Astrocyte (in vitro differentiated cells and primary cell): ENCODE measurements at regions not wholly inside any gene's neighbourhood (a gene's known extent, or its start where the extent isn't known, plus 50 kb on each side); places are given as distances from the start of the nearest gene placed in this dataset.
A peak's percentile ranks its signal among the peaks of the same experiment; 100 is the strongest.

Source experiments
- DNase-seq: peaks from one replicate; pipeline ENCODE4 v3.0.0-alpha.2; 2010; ENCODE audit warnings: low read depth
- FAIRE-seq: peaks from 2 replicates; lab custom pipeline; 2011; peaks lifted over from hg19 to GRCh38; lab: Jason Lieb, UNC
- H2AFZ ChIP-seq: 2 replicates; pipeline ENCODE4 v1.6.0; 2012; ENCODE audit warnings: low read depth, low read length, inconsistent platforms
- H3K27ac ChIP-seq: 2 replicates; pipeline ENCODE4 v1.5.1; 2011; ENCODE audit warnings: low read depth, low read length, inconsistent platforms
- H3K27me3 ChIP-seq: 2 replicates; pipeline ENCODE4 v1.6.0; 2011; ENCODE audit warnings: low read length, inconsistent platforms; ENCODE audit not compliant: insufficient read depth
- H3K36me3 ChIP-seq: 2 replicates; pipeline ENCODE4 v1.5.1; 2011; ENCODE audit warnings: low read length, inconsistent platforms; ENCODE audit not compliant: insufficient read depth
- H3K4me1 ChIP-seq: 2 replicates; pipeline ENCODE4 v1.5.1; 2011; ENCODE audit warnings: low read length, inconsistent platforms; ENCODE audit not compliant: insufficient read depth
- H3K4me2 ChIP-seq: 2 replicates; pipeline ENCODE4 v1.6.0; 2012; ENCODE audit warnings: low read length, inconsistent platforms
- H3K4me3 ChIP-seq: 2 replicates; pipeline ENCODE4 v1.5.1; 2011; ENCODE audit warnings: low read depth, mild to moderate bottlenecking, low read length, inconsistent platforms; ENCODE audit not compliant: insufficient read depth
- H3K79me2 ChIP-seq: 2 replicates; pipeline ENCODE4 v1.6.0; 2012; ENCODE audit warnings: mild to moderate bottlenecking, low read length, inconsistent platforms; ENCODE audit not compliant: insufficient read depth
- H3K9ac ChIP-seq: 2 replicates; pipeline ENCODE4 v1.6.0; 2012; ENCODE audit warnings: mild to moderate bottlenecking, low read length, inconsistent platforms
- H3K9me3 ChIP-seq: 2 replicates; pipeline ENCODE4 v1.5.1; 2012; ENCODE audit warnings: low read depth, mild to moderate bottlenecking, low read length, inconsistent platforms; ENCODE audit not compliant: insufficient read depth
- H4K20me1 ChIP-seq: 2 replicates; pipeline ENCODE4 v1.6.0; 2012; ENCODE audit warnings: low read length, inconsistent platforms; ENCODE audit not compliant: insufficient read depth
- H3K27ac Mint-ChIP-seq: one replicate; pipeline ENCODE4 v1.8.0; 2021; ENCODE audit warnings: mild to moderate bottlenecking, mixed read lengths; ENCODE audit not compliant: unreplicated experiment
- H3K27me3 Mint-ChIP-seq: one replicate; pipeline ENCODE4 v1.8.0; 2021; ENCODE audit warnings: low read depth, mixed read lengths; ENCODE audit not compliant: unreplicated experiment
- H3K36me3 Mint-ChIP-seq: one replicate; pipeline ENCODE4 v1.8.0; 2021; ENCODE audit warnings: low read depth, mixed read lengths; ENCODE audit not compliant: unreplicated experiment
- H3K4me1 Mint-ChIP-seq: one replicate; pipeline ENCODE4 v1.8.0; 2021; ENCODE audit warnings: low read depth, mixed read lengths; ENCODE audit not compliant: unreplicated experiment
- H3K4me3 Mint-ChIP-seq: one replicate; pipeline ENCODE4 v1.8.0; 2021; ENCODE audit warnings: mild to moderate bottlenecking, moderate library complexity, mixed read lengths; ENCODE audit not compliant: unreplicated experiment
- H3K9me3 Mint-ChIP-seq: one replicate; pipeline ENCODE4 v1.8.0; 2021; ENCODE audit warnings: mild to moderate bottlenecking, mixed read lengths; ENCODE audit not compliant: unreplicated experiment
- EZH2 ChIP-seq: IDR thresholded peaks from 2 replicates; pipeline ENCODE4 v1.6.1; 2012; ENCODE audit warnings: mild to moderate bottlenecking, low read length, inconsistent platforms; ENCODE audit not compliant: insufficient read depth
- TF ChIP-seq, protein P1 (sequence below): IDR thresholded peaks from 2 replicates; pipeline ENCODE4 v1.5.1; 2011; ENCODE audit warnings: low read depth, mild to moderate bottlenecking, inconsistent platforms, low read length, moderate library complexity; ENCODE audit not compliant: insufficient read depth

DNA sequence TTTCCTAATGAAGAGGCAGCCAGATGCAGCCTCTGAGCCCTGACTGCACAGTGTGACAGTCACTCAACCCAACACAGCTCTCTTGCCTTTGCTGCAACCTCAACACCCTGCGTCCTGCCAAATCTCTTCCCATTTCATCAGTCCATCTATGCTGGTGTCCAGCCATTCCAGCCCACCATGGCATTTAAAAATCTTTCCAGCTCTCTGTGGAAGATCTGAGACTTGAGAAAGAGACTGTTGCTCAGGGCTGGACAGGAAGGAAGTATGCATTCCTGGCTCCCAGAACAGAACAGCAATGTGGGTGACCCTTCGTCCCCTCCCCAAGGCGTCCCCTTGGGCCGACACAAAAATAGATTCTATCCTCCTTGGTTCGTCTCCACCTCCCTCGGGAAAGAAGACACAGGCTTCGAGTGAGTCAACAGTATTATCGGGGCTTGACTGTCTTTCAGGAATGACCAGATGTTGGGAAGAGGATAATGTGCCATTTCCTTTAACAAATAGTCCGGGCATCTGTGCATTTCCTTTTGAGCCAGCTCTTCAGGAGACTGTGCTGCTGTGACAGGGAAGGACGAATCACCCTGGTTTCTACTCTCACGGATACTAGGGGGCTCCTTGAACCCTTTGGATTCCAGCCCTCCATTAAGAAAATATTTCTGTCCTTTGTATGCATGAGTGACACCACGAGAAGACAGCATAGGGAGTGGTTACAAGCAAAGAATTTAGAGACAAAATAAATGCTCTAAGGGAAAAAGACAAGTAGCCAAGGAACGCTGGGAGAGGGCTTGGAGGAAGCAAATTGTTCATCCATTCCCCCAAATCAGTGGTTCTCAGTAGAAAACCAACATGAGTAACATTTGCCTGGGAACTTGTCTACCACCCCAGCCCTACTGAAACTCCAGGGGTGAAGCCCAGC is 111.4 kb upstream of the CDC42BPA start:
- H3K9me3 Mint-ChIP-seq: peaks cover 3% of the 10 kb centered on the region
- DNase-seq (peak; percentile 42), FAIRE-seq (no peak)
- Histone ChIP-seq H3K4me2 (peak overlapping the region; percentile 61), H4K20me1 (no peaks in the 10 kb centered on the region), H3K79me2 (no peaks in the 10 kb centered on the region), H3K9me3 (no peaks in the 10 kb centered on the region), H3K36me3 (no peaks in the 10 kb centered on the region), H3K27me3 (no peaks in the 10 kb centered on the region), H2AFZ (peak overlapping the region; percentile 20), H3K4me1 (peaks cover 29% of the 10 kb centered on the region), H3K4me3 (no peak overlapping the region), H3K9ac (no peak overlapping the region), H3K27ac (no peak overlapping the region)
- no peaks in the 10 kb centered on the region for H3K36me3 Mint-ChIP-seq
- H3K4me1 Mint-ChIP-seq: peaks cover 17% of the 10 kb centered on the region
- H3K4me3 Mint-ChIP-seq: no peak overlapping the region
- no peaks in the 10 kb centered on the region for H3K27me3 Mint-ChIP-seq
- TF ChIP-seq, protein P1, sequence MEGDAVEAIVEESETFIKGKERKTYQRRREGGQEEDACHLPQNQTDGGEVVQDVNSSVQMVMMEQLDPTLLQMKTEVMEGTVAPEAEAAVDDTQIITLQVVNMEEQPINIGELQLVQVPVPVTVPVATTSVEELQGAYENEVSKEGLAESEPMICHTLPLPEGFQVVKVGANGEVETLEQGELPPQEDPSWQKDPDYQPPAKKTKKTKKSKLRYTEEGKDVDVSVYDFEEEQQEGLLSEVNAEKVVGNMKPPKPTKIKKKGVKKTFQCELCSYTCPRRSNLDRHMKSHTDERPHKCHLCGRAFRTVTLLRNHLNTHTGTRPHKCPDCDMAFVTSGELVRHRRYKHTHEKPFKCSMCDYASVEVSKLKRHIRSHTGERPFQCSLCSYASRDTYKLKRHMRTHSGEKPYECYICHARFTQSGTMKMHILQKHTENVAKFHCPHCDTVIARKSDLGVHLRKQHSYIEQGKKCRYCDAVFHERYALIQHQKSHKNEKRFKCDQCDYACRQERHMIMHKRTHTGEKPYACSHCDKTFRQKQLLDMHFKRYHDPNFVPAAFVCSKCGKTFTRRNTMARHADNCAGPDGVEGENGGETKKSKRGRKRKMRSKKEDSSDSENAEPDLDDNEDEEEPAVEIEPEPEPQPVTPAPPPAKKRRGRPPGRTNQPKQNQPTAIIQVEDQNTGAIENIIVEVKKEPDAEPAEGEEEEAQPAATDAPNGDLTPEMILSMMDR: no peak
- no peak for TF ChIP-seq EZH2
- H3K27ac Mint-ChIP-seq: peak overlapping the region; percentile 75

- peaks cover 17% of the 10 kb centered on the region for H3K4me1 Mint-ChIP-seq
- Histone ChIP-seq H3K9me3 (no peaks in the 10 kb centered on the region), H3K79me2 (no peaks in the 10 kb centered on the region), H3K4me1 (peaks cover 29% of the 10 kb centered on the region), H3K36me3 (no peaks in the 10 kb centered on the region), H3K4me2 (peak overlapping the region; percentile 61), H3K4me3 (no peak overlapping the region), H4K20me1 (no peaks in the 10 kb centered on the region), H3K27ac (no peak overlapping the region), H3K27me3 (no peaks in the 10 kb centered on the region), H3K9ac (no peak overlapping the region), H2AFZ (peak overlapping the region; percentile 46)
- H3K9me3 Mint-ChIP-seq: peaks cover 3% of the 10 kb centered on the region
- DNase-seq (peak; percentile 50), FAIRE-seq (no peak)
- no peak for TF ChIP-seq EZH2
- TF ChIP-seq, protein P1: no peak
- peaks cover 3% of the 10 kb centered on the region for H3K27me3 Mint-ChIP-seq
- H3K36me3 Mint-ChIP-seq: no peaks in the 10 kb centered on the region
- H3K27ac Mint-ChIP-seq: no peak overlapping the region
- no peak overlapping the region for H3K4me3 Mint-ChIP-seq
Observed at GRCh38 chr1:227428803-227429202, 110.5 kb upstream of the CDC42BPA start.

GRCh38 chr1:227427411-227427810 is 109.1 kb upstream of the CDC42BPA start:
- no peak for FAIRE-seq
- Histone ChIP-seq H2AFZ (no peak overlapping the region), H3K79me2 (no peaks in the 10 kb centered on the region), H3K27ac (no peak overlapping the region), H3K27me3 (no peaks in the 10 kb centered on the region), H3K9me3 (no peaks in the 10 kb centered on the region), H3K9ac (no peak overlapping the region), H3K4me3 (no peak overlapping the region), H3K4me2 (no peak overlapping the region), H4K20me1 (no peaks in the 10 kb centered on the region), H3K36me3 (no peaks in the 10 kb centered on the region), H3K4me1 (peaks cover 28% of the 10 kb centered on the region)
- TF ChIP-seq, protein P1: no peak
- no peak for TF ChIP-seq EZH2
- no peak overlapping the region for H3K27ac Mint-ChIP-seq
- H3K4me1 Mint-ChIP-seq: peaks cover 20% of the 10 kb centered on the region
- H3K4me3 Mint-ChIP-seq: no peak overlapping the region
- no peaks in the 10 kb centered on the region for H3K36me3 Mint-ChIP-seq
- DNase-seq: no peak
- H3K9me3 Mint-ChIP-seq: peaks cover 3% of the 10 kb centered on the region
- H3K27me3 Mint-ChIP-seq: peaks cover 3% of the 10 kb centered on the region
